Neural progenitor cell (in vitro differentiated cells): ENCODE measurements at regions not wholly inside any gene's neighbourhood (a gene's known extent, or its start where the extent isn't known, plus 50 kb on each side); places are given as distances from the start of the nearest gene placed in this dataset.

ENCODE experiments used
- DNase-seq: peaks from one replicate; pipeline ENCODE4 v3.0.0-alpha.2; 2016; ENCODE audit warnings: low spot score
- H2AFZ ChIP-seq: fragments of 200-600 bp; sonication (generic); replicated peaks from 2 replicates; pipeline ENCODE4 v1.6.1; 2016; ENCODE audit warnings: antibody characterized with exemption
- H3F3A ChIP-seq: fragments of 200-600 bp; sonication (generic); 2 replicates; pipeline ENCODE4 v1.6.1; 2016; ENCODE audit warnings: antibody characterized with exemption, low read depth
- H3K27ac ChIP-seq: fragments of 200-600 bp; sonication (generic); 2 replicates; pipeline ENCODE4 v1.5.1; 2016; ENCODE audit warnings: mild to moderate bottlenecking
- H3K27me3 ChIP-seq: fragments of 200-600 bp; sonication (generic); 2 replicates; pipeline ENCODE4 v1.6.1; 2016; ENCODE audit warnings: mild to moderate bottlenecking, moderate library complexity
- H3K36me3 ChIP-seq: fragments of 200-600 bp; sonication (generic); 2 replicates; pipeline ENCODE4 v1.5.1; 2016
- H3K4me1 ChIP-seq: fragments of 200-600 bp; sonication (generic); 2 replicates; pipeline ENCODE4 v1.6.1; 2016; ENCODE audit warnings: mixed run types
- H3K4me2 ChIP-seq: fragments of 200-600 bp; sonication (generic); 2 replicates; pipeline ENCODE4 v1.6.1; 2016
- H3K4me3 ChIP-seq: fragments of 200-600 bp; sonication (generic); 2 replicates; pipeline ENCODE4 v1.5.1; 2016
- H3K79me2 ChIP-seq: fragments of 200-600 bp; sonication (generic); 2 replicates; pipeline ENCODE4 v1.6.1; 2016; ENCODE audit warnings: low read depth
- H3K9ac ChIP-seq: fragments of 200-600 bp; sonication (generic); 2 replicates; pipeline ENCODE4 v1.6.1; 2016
- H3K9me3 ChIP-seq: fragments of 200-600 bp; sonication (generic); 2 replicates; pipeline ENCODE4 v1.5.1; 2016; ENCODE audit warnings: low read depth
- H4K20me1 ChIP-seq: fragments of 200-600 bp; sonication (generic); 2 replicates; pipeline ENCODE4 v1.6.1; 2016; ENCODE audit warnings: low read depth
- H3K27ac Mint-ChIP-seq: 3 replicates; pipeline ENCODE4 v1.8.0; 2021; ENCODE audit warnings: mixed read lengths
- H3K27me3 Mint-ChIP-seq: 2 replicates; pipeline ENCODE4 v1.8.0; 2022; ENCODE audit warnings: low read depth, mild to moderate bottlenecking, inconsistent platforms, moderate library complexity, mixed read lengths; ENCODE audit not compliant: insufficient read depth
- H3K36me3 Mint-ChIP-seq: 3 replicates; pipeline ENCODE4 v1.8.0; 2021; ENCODE audit warnings: mixed read lengths
- H3K4me1 Mint-ChIP-seq: 3 replicates; pipeline ENCODE4 v1.8.0; 2021; ENCODE audit warnings: mixed read lengths
- H3K4me3 Mint-ChIP-seq: 3 replicates; pipeline ENCODE4 v1.8.0; 2021; ENCODE audit warnings: mild to moderate bottlenecking, moderate library complexity, mixed read lengths
- H3K9me3 Mint-ChIP-seq: 3 replicates; pipeline ENCODE4 v1.8.0; 2020; ENCODE audit warnings: mixed read lengths
- CTCF ChIP-seq: fragments of 200-600 bp; sonication (generic); IDR thresholded peaks from 2 replicates; pipeline ENCODE4 v1.5.1; 2017; ENCODE audit warnings: antibody characterized with exemption, mild to moderate bottlenecking
- EZH2 ChIP-seq: fragments of 200-600 bp; sonication (generic); IDR thresholded peaks from 2 replicates; pipeline ENCODE4 v1.6.1; 2017; ENCODE audit warnings: antibody characterized with exemption, mild to moderate bottlenecking, moderate library complexity
- EZH2phosphoT487 ChIP-seq: fragments of 200-600 bp; sonication (generic); IDR thresholded peaks from 2 replicates; pipeline ENCODE4 v1.6.1; 2017; ENCODE audit warnings: antibody characterized with exemption

GRCh38 chrX:6472652-6473342 lies 62.1 kb downstream of the VCX3A start:
- no peaks in the 10 kb centered on the region for H3K27me3 Mint-ChIP-seq
- H3K27ac Mint-ChIP-seq, result no peak overlapping the region
- H3K4me3 ChIP-seq, result no peak overlapping the region
- no peaks in the 10 kb centered on the region for H3K4me1 Mint-ChIP-seq
- no peak overlapping the region for H3K9ac ChIP-seq
- no peaks in the 10 kb centered on the region for H3K36me3 Mint-ChIP-seq
- no peaks in the 10 kb centered on the region for H3K36me3 ChIP-seq
- H3K9me3 ChIP-seq, result peaks cover 2% of the 10 kb centered on the region
- no peak overlapping the region for H3K4me3 Mint-ChIP-seq
- H4K20me1 ChIP-seq, result no peaks in the 10 kb centered on the region
- H3K27ac ChIP-seq, result no peak overlapping the region
- no peaks in the 10 kb centered on the region for H3K27me3 ChIP-seq
- TF ChIP-seq EZH2 (no peak), CTCF (no peak), EZH2phosphoT487 (no peak)
- H3K9me3 Mint-ChIP-seq, result peaks cover 3% of the 10 kb centered on the region
- H3K4me1 ChIP-seq, result no peaks in the 10 kb centered on the region
- H3F3A ChIP-seq, result no peaks in the 10 kb centered on the region
- no peaks in the 10 kb centered on the region for H3K79me2 ChIP-seq
- no peak for DNase-seq
- no peak overlapping the region for H3K4me2 ChIP-seq
- H2AFZ ChIP-seq, result no peak overlapping the region

GRCh38 chrX:6468706-6469105 lies 66.2 kb downstream of the VCX3A start:
- Histone ChIP-seq H4K20me1 (no peaks in the 10 kb centered on the region), H3K27me3 (no peaks in the 10 kb centered on the region), H2AFZ (no peak overlapping the region), H3K9ac (no peak overlapping the region), H3K27ac (no peak overlapping the region), H3K4me2 (no peak overlapping the region), H3K79me2 (no peaks in the 10 kb centered on the region), H3K36me3 (no peaks in the 10 kb centered on the region), H3K4me1 (no peaks in the 10 kb centered on the region), H3F3A (no peaks in the 10 kb centered on the region), H3K9me3 (peaks cover 2% of the 10 kb centered on the region), H3K4me3 (no peak overlapping the region)
- Mint-ChIP-seq H3K4me3 (no peak overlapping the region), H3K27ac (no peak overlapping the region), H3K36me3 (no peaks in the 10 kb centered on the region), H3K27me3 (no peaks in the 10 kb centered on the region), H3K4me1 (peaks cover 20% of the 10 kb centered on the region), H3K9me3 (peaks cover 6% of the 10 kb centered on the region)
- DNase-seq, result no peak
- no peak for TF ChIP-seq EZH2
- no peak for TF ChIP-seq CTCF
- TF ChIP-seq EZH2phosphoT487, result no peak

- H3K4me1 ChIP-seq, result no peaks in the 10 kb centered on the region
- H3K4me3 ChIP-seq, result no peak overlapping the region
- H3K9ac ChIP-seq, result no peak overlapping the region
- H3K4me1 Mint-ChIP-seq, result peaks cover 35% of the 10 kb centered on the region
- no peaks in the 10 kb centered on the region for H3K9me3 ChIP-seq
- H2AFZ ChIP-seq, result no peak overlapping the region
- TF ChIP-seq EZH2phosphoT487 (no peak), CTCF (no peak), EZH2 (no peak)
- peaks cover 2% of the 10 kb centered on the region for H3K36me3 Mint-ChIP-seq
- H3K36me3 ChIP-seq, result no peaks in the 10 kb centered on the region
- no peaks in the 10 kb centered on the region for H4K20me1 ChIP-seq
- no peak overlapping the region for H3K4me3 Mint-ChIP-seq
- no peak overlapping the region for H3K27ac ChIP-seq
- no peak overlapping the region for H3K27ac Mint-ChIP-seq
- no peaks in the 10 kb centered on the region for H3K27me3 ChIP-seq
- H3K79me2 ChIP-seq, result no peaks in the 10 kb centered on the region
- H3F3A ChIP-seq, result no peaks in the 10 kb centered on the region
- no peak overlapping the region for H3K4me2 ChIP-seq
- peaks cover 5% of the 10 kb centered on the region for H3K27me3 Mint-ChIP-seq
- DNase-seq, result no peak
- peaks cover 12% of the 10 kb centered on the region for H3K9me3 Mint-ChIP-seq
These were observed 69.2 kb downstream of the VCX3A start for GRCh38 chrX:6465756-6466155.
